GM23338 (cell line): ENCODE measurements at regions not wholly inside any gene's neighbourhood (a gene's known extent, or its start where the extent isn't known, plus 50 kb on each side); places are given as distances from the start of the nearest gene placed in this dataset.

ENCODE experiments used
- ATAC-seq: fragments of 200-7000 bp; cut with Tn5 transposase; 3 replicates; pipeline ENCODE4 v1.9.1; 2020
- DNase-seq: peaks from one replicate; pipeline ENCODE4 v3.0.0-alpha.2; 2015; ENCODE audit warnings: low spot score
- H2AFZ ChIP-seq: fragments of 200-600 bp; sonication (generic); 2 replicates; pipeline ENCODE4 v1.8.0; 2016; ENCODE audit warnings: antibody characterized with exemption, mild to moderate bottlenecking, moderate library complexity
- H3F3A ChIP-seq: fragments of 200-600 bp; sonication (generic); replicated peaks from 2 replicates; pipeline ENCODE4 v1.8.0; 2017; ENCODE audit warnings: antibody characterized with exemption, mixed run types, low read depth
- H3K27ac ChIP-seq: fragments of 200-600 bp; sonication (generic); 2 replicates; pipeline ENCODE4 v1.6.1; 2016; ENCODE audit warnings: low read depth
- H3K27me3 ChIP-seq: fragments of 200-600 bp; sonication (generic); 2 replicates; pipeline ENCODE4 v1.8.0; 2016; ENCODE audit warnings: mild to moderate bottlenecking, mixed run types, moderate library complexity; ENCODE audit not compliant: insufficient read depth
- H3K36me3 ChIP-seq: fragments of 200-600 bp; sonication (generic); 2 replicates; pipeline ENCODE4 v1.8.0; 2016; ENCODE audit warnings: mild to moderate bottlenecking; ENCODE audit not compliant: insufficient read depth
- H3K4me1 ChIP-seq: fragments of 200-600 bp; sonication (generic); 2 replicates; pipeline ENCODE4 v1.8.0; 2016; ENCODE audit warnings: mild to moderate bottlenecking, moderate library complexity; ENCODE audit not compliant: insufficient read depth
- H3K4me2 ChIP-seq: fragments of 200-600 bp; sonication (generic); 2 replicates; pipeline ENCODE4 v1.7.1; 2017; ENCODE audit warnings: mixed run types
- H3K4me3 ChIP-seq: fragments of 200-600 bp; sonication (generic); 2 replicates; pipeline ENCODE4 v1.6.1; 2016; ENCODE audit warnings: mixed run types
- H3K79me2 ChIP-seq: fragments of 200-600 bp; sonication (generic); replicated peaks from 2 replicates; pipeline ENCODE4 v1.8.0; 2017; ENCODE audit warnings: mild to moderate bottlenecking; ENCODE audit not compliant: insufficient read depth
- H3K9me2 ChIP-seq: fragments of 200-600 bp; sonication (generic); 2 replicates; pipeline ENCODE4 v1.8.0; 2017; ENCODE audit not compliant: insufficient read depth
- H4K20me1 ChIP-seq: fragments of 200-600 bp; sonication (generic); replicated peaks from 2 replicates; pipeline ENCODE4 v1.8.0; 2017; ENCODE audit warnings: mild to moderate bottlenecking; ENCODE audit not compliant: insufficient read depth
- H3K27ac Mint-ChIP-seq: 2 replicates; pipeline ENCODE4 v1.8.0; 2020; ENCODE audit warnings: inconsistent platforms, mild to moderate bottlenecking, moderate library complexity, mixed read lengths
- H3K27me3 Mint-ChIP-seq: 3 replicates; pipeline ENCODE4 v1.8.0; 2022; ENCODE audit warnings: low read depth, mild to moderate bottlenecking, moderate library complexity, mixed read lengths, inconsistent platforms; ENCODE audit not compliant: insufficient read depth, poor library complexity
- H3K36me3 Mint-ChIP-seq: 3 replicates; pipeline ENCODE4 v1.8.0; 2021; ENCODE audit warnings: low read depth, mild to moderate bottlenecking, inconsistent platforms, moderate library complexity, mixed read lengths
- H3K4me1 Mint-ChIP-seq: 3 replicates; pipeline ENCODE4 v1.8.0; 2020; ENCODE audit warnings: mild to moderate bottlenecking, inconsistent platforms, mixed read lengths
- H3K4me3 Mint-ChIP-seq: 3 replicates; pipeline ENCODE4 v1.8.0; 2021; ENCODE audit warnings: moderate library complexity, mild to moderate bottlenecking, inconsistent platforms, mixed read lengths
- H3K9me3 Mint-ChIP-seq: 3 replicates; pipeline ENCODE4 v1.8.0; 2020; ENCODE audit warnings: moderate library complexity, mild to moderate bottlenecking, inconsistent platforms, mixed read lengths
- CREB1 ChIP-seq: fragments of 250-450 bp; sonication (Bioruptor Pico); IDR thresholded peaks from 2 replicates; pipeline ENCODE4 v1.5.0; 2020; ENCODE audit warnings: low read depth, mild to moderate bottlenecking, moderate library complexity
- CTCF ChIP-seq, 2 experiments: fragments of 200-600 bp in 1 of 2; sonication (generic) in 1 of 2; conservative IDR thresholded peaks; 2 replicates each; pipeline versions ENCODE4 v1.5.1 to v1.6.1; 2016 to 2017; ENCODE audit warnings: antibody characterized with exemption in 2 of 2, low read depth in 2 of 2, mild to moderate bottlenecking in 2 of 2, moderate library complexity in 1 of 2
- JUNB ChIP-seq: IDR thresholded peaks from one replicate; pipeline ENCODE4 v1.6.1; 2016; ENCODE audit warnings: antibody characterized with exemption; ENCODE audit not compliant: unreplicated experiment
- NANOG ChIP-seq: IDR thresholded peaks from 2 replicates; pipeline ENCODE4 v1.6.1; 2016; ENCODE audit warnings: antibody characterized with exemption, borderline replicate concordance
- ZNF114 ChIP-seq: fragments of 250-450 bp; sonication (Bioruptor Pico); IDR thresholded peaks from 2 replicates; pipeline ENCODE4 v1.5.0; 2020; ENCODE audit warnings: mild to moderate bottlenecking, moderate library complexity
- ZNF462 ChIP-seq: fragments of 250-450 bp; sonication (Bioruptor Pico); IDR thresholded peaks from 2 replicates; pipeline ENCODE4 v1.5.0; 2020; ENCODE audit warnings: mild to moderate bottlenecking, moderate library complexity

- H2AFZ ChIP-seq = no peak overlapping the region
- no peaks in the 10 kb centered on the region for H3K27me3 ChIP-seq
- H3K4me2 ChIP-seq = no peak overlapping the region
- Mint-ChIP-seq H3K27me3 (peaks cover 16% of the 10 kb centered on the region), H3K4me1 (peaks cover 6% of the 10 kb centered on the region), H3K36me3 (no peaks in the 10 kb centered on the region), H3K9me3 (no peaks in the 10 kb centered on the region), H3K4me3 (no peak overlapping the region), H3K27ac (no peak overlapping the region)
- TF ChIP-seq ZNF114 (CRISPR knock-in tag) (no peak), NANOG (no peak), ZNF462 (CRISPR knock-in tag) (no peak), CTCF (conservative IDR thresholded peaks at IDR 0.05; ENCODE audit: low read depth in 2 of 2) (no peak), JUNB (no peak), CREB1 (no peak)
- H3K4me3 ChIP-seq = no peak overlapping the region
- no peaks in the 10 kb centered on the region for H4K20me1 ChIP-seq
- no peaks in the 10 kb centered on the region for H3F3A ChIP-seq
- no peaks in the 10 kb centered on the region for H3K4me1 ChIP-seq
- no peak overlapping the region for H3K27ac ChIP-seq
- DNase-seq = no peak
- ATAC-seq = no peak
- H3K9me2 ChIP-seq = peaks cover 6% of the 10 kb centered on the region; the same call in 1 of the 2 replicates
- no peaks in the 10 kb centered on the region for H3K36me3 ChIP-seq
- H3K79me2 ChIP-seq = no peaks in the 10 kb centered on the region
Observed at GRCh38 chr15:31469786-31470525, 143.3 kb downstream of the KLF13 start.
